ENCODE measurements at regions not wholly inside any gene's neighbourhood (a gene's known extent, or its start where the extent isn't known, plus 50 kb on each side); places are given as distances from the start of the nearest gene placed in this dataset.

DNA sequence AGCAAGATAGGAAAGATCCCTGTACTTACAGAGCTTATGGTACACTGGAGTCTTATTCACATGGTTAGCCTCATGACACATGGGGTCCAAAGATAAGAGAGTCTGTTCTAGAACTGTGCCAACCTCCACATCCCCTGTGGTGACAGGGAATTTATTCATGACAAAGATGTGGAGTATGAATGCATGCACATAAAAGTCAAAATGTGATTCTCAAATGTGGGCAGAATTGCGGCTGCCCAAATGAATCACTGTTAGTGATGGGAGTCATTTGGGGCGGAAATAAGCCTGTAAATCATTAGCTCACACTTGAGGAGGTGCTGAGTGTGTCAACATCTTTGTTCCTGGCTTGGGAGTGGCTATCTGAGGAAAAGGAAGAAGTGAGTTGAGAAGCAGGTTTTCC is 560.6 kb downstream of the SLC4A3 start:
- Histone ChIP-seq H2AFZ (ENCODE audit: low read length) (no peak overlapping the region), H3K79me2 (ENCODE audit: insufficient read depth, low read length) (no peaks in the 10 kb centered on the region), H3K9ac (ENCODE audit: low read depth, low read length, poor library complexity, severe bottlenecking) (no peak overlapping the region), H3K4me1 (ENCODE audit: insufficient read depth, low read length, poor library complexity, severe bottlenecking) (no peaks in the 10 kb centered on the region), H3K36me3 (ENCODE audit: insufficient read depth, low read length) (no peaks in the 10 kb centered on the region), H3K9me2 (replicated peaks; ENCODE audit: low read depth, low read length) (no peaks in the 10 kb centered on the region), H3K4me3 (ENCODE audit: low read length, poor library complexity, severe bottlenecking) (no peak overlapping the region), H3F3A (ENCODE audit: low read depth) (no peaks in the 10 kb centered on the region), H3K9me3 (ENCODE audit: insufficient read depth, low read depth, low read length) (no peaks in the 10 kb centered on the region), H4K20me1 (ENCODE audit: insufficient read depth, low read length, poor library complexity, severe bottlenecking) (no peaks in the 10 kb centered on the region), H3K27me3 (ENCODE audit: insufficient read depth, low read length, poor library complexity, severe bottlenecking) (no peaks in the 10 kb centered on the region), H3K4me2 (ENCODE audit: low read depth, low read length, poor library complexity, severe bottlenecking) (no peak overlapping the region)
- TF ChIP-seq EZH2phosphoT487 (IDR thresholded peaks at IDR 0.05; ENCODE audit: borderline replicate concordance): no peak
- TF ChIP-seq, protein P1, sequence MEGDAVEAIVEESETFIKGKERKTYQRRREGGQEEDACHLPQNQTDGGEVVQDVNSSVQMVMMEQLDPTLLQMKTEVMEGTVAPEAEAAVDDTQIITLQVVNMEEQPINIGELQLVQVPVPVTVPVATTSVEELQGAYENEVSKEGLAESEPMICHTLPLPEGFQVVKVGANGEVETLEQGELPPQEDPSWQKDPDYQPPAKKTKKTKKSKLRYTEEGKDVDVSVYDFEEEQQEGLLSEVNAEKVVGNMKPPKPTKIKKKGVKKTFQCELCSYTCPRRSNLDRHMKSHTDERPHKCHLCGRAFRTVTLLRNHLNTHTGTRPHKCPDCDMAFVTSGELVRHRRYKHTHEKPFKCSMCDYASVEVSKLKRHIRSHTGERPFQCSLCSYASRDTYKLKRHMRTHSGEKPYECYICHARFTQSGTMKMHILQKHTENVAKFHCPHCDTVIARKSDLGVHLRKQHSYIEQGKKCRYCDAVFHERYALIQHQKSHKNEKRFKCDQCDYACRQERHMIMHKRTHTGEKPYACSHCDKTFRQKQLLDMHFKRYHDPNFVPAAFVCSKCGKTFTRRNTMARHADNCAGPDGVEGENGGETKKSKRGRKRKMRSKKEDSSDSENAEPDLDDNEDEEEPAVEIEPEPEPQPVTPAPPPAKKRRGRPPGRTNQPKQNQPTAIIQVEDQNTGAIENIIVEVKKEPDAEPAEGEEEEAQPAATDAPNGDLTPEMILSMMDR (conservative IDR thresholded peaks at IDR 0.05; ENCODE audit: low read length): no peak

DNA sequence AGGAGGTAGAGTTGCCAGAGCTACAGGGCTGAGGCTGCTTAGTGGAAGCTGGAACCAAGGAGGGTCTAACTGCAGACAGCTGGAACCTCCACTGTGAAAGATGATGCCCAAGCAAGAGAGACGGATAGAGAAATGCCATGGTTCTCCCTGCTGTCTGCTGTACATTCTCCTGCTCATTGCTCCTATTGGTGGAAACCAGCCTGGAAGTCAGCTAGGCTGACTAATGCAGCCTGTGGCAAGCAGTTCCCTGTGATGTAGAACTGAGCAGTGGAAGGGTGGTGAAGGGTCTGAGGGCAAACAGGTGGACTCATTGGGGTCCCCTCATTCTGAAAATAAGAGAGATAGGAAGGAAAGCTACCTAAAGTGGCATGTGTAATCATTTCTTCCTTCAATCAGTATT is 563.6 kb downstream of the SLC4A3 start:
- Histone ChIP-seq H3K27me3 (ENCODE audit: insufficient read depth, low read length, poor library complexity, severe bottlenecking) (no peaks in the 10 kb centered on the region), H3K36me3 (ENCODE audit: insufficient read depth, low read length) (no peaks in the 10 kb centered on the region), H3K4me2 (ENCODE audit: low read depth, low read length, poor library complexity, severe bottlenecking) (no peak overlapping the region), H3F3A (ENCODE audit: low read depth) (no peaks in the 10 kb centered on the region), H3K9me3 (ENCODE audit: insufficient read depth, low read depth, low read length) (no peaks in the 10 kb centered on the region), H2AFZ (ENCODE audit: low read length) (no peak overlapping the region), H4K20me1 (ENCODE audit: insufficient read depth, low read length, poor library complexity, severe bottlenecking) (no peaks in the 10 kb centered on the region), H3K9me2 (replicated peaks; ENCODE audit: low read depth, low read length) (no peaks in the 10 kb centered on the region), H3K79me2 (ENCODE audit: insufficient read depth, low read length) (no peaks in the 10 kb centered on the region), H3K4me3 (ENCODE audit: low read length, poor library complexity, severe bottlenecking) (no peak overlapping the region), H3K4me1 (ENCODE audit: insufficient read depth, low read length, poor library complexity, severe bottlenecking) (no peaks in the 10 kb centered on the region), H3K9ac (ENCODE audit: low read depth, low read length, poor library complexity, severe bottlenecking) (no peak overlapping the region)
- TF ChIP-seq, protein P1 (conservative IDR thresholded peaks at IDR 0.05; ENCODE audit: low read length): no peak
- no peak for TF ChIP-seq EZH2phosphoT487 (IDR thresholded peaks at IDR 0.05; ENCODE audit: borderline replicate concordance)

DNA sequence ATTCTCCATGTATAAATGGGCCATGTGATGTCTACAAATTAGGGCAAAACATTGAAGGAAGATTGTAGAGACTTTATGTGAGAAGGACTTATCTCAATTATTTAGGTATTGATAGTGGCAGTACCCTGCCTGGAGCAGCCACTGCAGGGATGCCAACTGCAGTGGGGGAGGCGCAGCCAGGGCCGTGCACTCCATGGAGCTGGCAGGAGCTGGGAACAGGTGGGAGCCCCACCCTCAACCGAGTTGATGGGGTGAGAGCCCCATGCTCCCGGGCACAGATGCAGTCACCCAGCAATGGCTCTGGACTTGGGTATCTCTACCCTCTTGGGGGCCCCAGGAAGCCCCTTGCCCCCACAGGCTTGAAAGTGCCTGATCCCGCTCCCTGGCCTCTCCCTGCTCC is 564.3 kb downstream of the SLC4A3 start:
- Histone ChIP-seq H3K4me1 (ENCODE audit: insufficient read depth, low read length, poor library complexity, severe bottlenecking) (no peaks in the 10 kb centered on the region), H3K9me3 (ENCODE audit: insufficient read depth, low read depth, low read length) (no peaks in the 10 kb centered on the region), H4K20me1 (ENCODE audit: insufficient read depth, low read length, poor library complexity, severe bottlenecking) (no peaks in the 10 kb centered on the region), H3K4me3 (ENCODE audit: low read length, poor library complexity, severe bottlenecking) (no peak overlapping the region), H3K36me3 (ENCODE audit: insufficient read depth, low read length) (no peaks in the 10 kb centered on the region), H3K9me2 (replicated peaks; ENCODE audit: low read depth, low read length) (no peaks in the 10 kb centered on the region), H3K9ac (ENCODE audit: low read depth, low read length, poor library complexity, severe bottlenecking) (no peak overlapping the region), H3F3A (ENCODE audit: low read depth) (no peaks in the 10 kb centered on the region), H3K27me3 (ENCODE audit: insufficient read depth, low read length, poor library complexity, severe bottlenecking) (no peaks in the 10 kb centered on the region), H2AFZ (ENCODE audit: low read length) (no peak overlapping the region), H3K79me2 (ENCODE audit: insufficient read depth, low read length) (no peaks in the 10 kb centered on the region), H3K4me2 (ENCODE audit: low read depth, low read length, poor library complexity, severe bottlenecking) (no peak overlapping the region)
- TF ChIP-seq, protein P1 (conservative IDR thresholded peaks at IDR 0.05; ENCODE audit: low read length): no peak
- no peak for TF ChIP-seq EZH2phosphoT487 (IDR thresholded peaks at IDR 0.05; ENCODE audit: borderline replicate concordance)

All from Loucy (cell line).